ENCODE measurements at regions not wholly inside any gene's neighbourhood (a gene's known extent, or its start where the extent isn't known, plus 50 kb on each side); places are given as distances from the start of the nearest gene placed in this dataset.

DNA sequence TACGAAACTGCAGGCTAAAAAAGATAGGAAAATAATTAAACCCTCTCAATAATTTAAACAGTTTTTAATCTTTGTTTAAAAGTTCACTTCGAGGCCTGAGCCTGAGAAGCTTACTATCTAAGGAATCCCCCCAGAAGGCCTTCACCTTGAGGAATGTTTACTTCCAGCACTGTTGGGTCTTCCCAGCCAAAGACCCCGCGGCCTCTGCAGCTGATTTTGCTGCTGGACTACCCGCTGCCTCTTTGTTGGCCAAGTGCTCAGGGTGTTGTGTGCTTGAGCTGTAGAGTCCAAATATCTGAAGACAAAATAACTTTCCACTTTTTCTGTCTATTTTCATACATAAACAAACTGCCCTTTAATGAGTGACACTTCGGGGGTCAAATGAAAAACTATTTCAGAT, 292.7 kb downstream of the GLRX3 start:
- FAIRE-seq: no peak

DNA sequence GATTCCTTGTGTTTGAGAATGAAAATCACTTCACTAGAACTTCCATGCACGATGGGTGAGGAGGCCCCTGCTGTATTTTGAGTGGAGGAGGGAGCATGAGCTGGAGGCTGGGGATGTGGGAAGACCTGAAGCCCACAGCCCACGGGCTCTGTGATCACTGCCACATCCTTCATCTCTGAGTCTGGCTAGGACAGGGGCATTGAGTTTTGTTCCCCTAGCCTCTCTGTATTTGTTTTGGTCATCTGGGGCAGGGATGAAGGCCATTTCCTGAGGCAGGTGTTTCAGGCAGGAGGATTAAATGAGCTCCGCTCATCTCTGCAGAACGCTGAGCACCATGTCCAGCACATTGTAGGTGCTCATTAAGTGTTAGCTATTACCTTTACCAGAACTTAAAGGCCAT, 293.6 kb downstream of the GLRX3 start:
- DNase-seq (ENCODE audit: low spot score) (no peak), FAIRE-seq (no peak)

More for the DNA sequence above, 292.7 kb downstream of the GLRX3 start:
- DNase-seq (ENCODE audit: low spot score): no peak

DNA sequence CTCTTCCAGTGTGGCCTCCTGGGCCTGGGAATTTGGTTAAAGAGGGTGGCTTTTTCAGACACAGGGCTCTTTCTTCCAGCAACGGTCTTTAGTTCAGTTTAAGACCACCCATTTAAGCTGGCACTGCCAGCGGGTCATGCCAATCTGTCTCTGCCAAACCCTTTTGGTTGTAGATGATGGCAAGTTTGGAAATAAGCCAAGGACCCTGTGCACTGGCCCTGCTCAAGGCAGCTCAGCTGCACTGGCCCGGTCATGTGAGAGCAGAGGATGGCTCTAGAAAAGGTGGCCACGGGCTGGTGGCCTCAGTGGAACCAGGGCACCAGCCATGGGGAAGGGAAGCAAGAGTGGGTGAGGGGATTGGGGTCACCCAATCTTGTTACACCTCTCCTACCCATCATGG, 294.1 kb downstream of the GLRX3 start:
- DNase-seq (ENCODE audit: low spot score) (no peak), FAIRE-seq (no peak)

DNA sequence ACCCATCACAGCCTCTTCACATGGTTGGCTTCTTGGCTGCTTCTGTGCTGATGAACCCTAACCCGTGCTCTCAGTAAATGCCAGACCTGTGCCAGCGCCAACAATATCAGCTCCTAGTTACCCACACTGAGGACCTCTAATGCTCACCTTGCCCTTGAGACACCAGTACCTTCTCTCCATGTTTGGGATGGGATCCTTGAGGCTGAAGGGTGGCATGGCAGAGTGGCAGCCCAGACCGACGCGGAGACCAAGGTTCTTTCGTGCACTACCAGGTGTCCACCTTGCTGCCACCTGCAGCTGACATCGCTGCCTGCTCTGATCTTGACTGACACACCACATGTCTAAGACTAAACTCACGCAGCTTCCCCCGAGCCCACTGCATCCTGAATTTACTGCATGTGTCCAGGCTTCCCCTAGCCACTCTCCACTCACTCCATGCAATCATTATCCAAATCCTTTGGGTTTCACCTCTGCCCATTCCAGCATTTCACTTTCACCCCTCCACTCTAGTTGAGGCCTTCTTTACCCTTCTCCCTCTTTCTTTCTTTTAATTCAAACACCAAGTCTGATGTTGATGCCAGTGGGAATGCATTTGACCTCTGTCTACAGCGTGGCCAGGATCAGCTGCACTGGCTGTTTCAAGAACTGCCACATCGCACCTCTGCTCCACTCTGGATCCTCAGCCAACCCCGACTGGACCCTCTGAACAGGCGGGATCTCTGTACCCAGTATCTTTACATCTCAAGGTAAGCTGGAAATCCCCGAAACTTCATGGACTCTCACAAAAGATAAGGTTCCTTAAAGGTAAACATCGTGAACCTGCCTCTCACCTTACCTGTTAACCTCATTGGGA, 294.9 kb downstream of the GLRX3 start:
- DNase-seq (ENCODE audit: low spot score) (no peak), FAIRE-seq (no peak)

DNA sequence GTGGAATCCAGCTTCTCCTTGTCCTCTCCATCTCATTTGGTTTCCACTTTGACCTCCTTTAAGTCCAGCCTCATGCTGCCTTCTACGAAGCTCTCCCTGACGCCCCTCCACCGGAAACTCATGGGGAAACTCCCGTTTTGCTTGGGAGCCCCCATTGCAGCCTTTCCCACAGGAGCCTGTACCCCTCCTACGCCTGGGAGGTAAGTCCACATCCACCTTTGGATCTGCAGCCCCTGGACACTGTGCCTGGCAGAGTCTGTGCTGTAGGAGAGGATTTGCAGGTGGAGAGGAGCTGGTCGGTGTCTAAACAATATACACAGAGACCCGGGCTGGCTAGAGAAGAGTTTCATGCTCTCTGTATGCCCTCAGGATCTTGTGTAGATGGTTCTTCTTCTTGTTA, 296.1 kb downstream of the GLRX3 start:
- FAIRE-seq (no peak), DNase-seq (ENCODE audit: low spot score) (no peak)

DNA sequence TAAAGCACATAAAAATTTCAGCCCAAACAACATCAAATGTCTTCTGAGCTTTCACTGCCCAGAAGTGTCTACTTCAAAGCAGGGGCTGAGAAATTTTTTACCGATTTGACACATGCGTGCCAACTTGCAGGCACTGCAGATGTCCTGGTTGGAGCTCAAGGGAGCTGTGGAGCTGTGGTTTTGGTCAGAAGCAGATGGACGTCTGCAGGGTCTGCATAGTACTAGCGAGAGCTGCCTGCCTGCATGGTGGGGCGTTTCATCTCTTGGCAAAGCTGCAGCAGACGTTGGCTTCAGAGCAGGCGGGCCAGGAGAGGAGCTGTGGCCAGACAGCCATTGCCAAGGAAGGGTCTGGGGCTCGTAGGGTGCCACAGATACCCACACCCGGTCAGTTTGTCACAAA, 296.7 kb downstream of the GLRX3 start:
- DNase-seq (ENCODE audit: low spot score) (no peak), FAIRE-seq (no peak)

DNA sequence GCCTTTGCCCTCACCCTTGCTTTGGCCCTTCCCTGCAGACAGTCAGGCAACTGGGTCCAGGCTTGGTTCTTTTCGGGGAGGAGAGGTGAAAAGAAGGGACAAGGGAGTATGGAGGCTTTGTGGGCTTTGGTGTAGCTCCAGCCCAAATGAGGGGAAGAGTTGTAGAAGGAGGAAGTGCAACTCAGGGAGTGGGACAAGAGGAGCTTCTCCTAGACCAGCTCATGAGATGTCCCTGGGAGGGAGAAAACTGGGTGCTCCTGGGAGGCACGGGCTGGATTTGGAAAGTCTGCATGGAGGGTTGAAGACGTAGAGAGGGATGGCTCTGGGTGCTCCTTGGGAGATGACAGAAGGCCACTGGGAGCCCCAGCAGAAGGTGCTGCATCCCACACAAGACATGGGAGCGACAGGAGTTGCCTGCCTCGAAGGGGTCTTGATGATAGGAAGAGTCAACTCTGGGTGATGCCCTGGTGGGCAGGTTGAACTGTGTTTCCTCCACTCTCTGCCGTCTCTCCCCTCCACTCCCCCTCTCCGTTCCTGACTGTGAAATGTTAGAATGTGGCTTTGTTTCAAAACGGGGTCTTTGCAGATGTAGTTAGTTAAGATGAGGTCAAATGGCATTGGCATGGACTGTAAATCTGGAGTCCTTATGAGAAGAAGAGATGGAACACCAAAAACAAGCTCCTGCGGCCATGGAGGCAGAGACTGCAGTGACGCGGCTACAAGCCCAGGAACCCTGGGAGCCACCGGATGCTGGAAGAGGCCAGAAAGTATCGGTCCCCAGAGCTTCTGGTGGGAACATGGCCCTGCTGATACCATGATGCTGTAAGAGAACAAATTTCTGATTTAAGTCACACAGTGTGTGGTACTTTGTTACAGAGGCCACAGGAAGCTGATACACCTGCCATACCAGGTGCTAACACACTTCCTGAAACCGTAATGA, 298.5 kb downstream of the GLRX3 start:
- FAIRE-seq (no peak), DNase-seq (ENCODE audit: low spot score) (no peak)

DNA sequence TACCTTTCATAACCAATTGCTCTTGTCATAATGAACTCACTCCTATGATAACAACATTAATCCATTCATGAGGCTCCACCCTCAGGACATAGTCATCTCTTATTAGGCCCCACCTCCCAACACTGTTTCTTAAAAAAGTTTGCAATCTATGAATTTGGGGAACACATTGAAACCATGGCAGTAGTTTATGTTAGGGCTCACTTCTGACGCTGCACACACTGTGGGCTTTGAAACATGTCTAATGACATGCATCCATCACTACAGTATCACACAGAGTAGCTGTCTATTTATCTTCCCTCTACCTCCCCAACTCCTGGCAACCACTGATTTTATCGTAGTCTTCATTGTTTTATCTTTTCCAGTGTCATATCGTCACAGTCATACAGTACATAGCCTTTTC, 299.8 kb downstream of the GLRX3 start:
- FAIRE-seq (no peak), DNase-seq (ENCODE audit: low spot score) (no peak)

DNA sequence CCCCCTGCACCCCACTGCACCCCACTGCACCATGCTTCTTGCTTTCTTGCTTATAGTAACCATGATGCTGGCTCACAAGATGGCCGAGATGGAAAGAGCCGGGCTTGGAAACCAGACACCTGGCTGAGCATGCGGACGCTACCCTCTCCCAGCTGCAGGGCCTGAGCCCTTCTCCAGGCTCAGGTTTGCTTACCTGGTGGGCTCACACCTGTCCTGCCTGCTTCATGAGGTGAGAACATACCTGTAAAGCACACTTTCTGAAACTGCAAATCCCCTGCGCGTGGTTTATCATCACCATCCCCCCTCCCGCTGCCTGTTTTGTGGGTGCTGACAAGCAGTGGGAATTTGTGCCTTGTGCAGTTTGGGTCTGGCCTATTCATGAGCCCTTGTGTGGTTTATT, 302.7 kb downstream of the GLRX3 start:
- no peak for FAIRE-seq
- no peak for DNase-seq (ENCODE audit: low spot score)

DNA sequence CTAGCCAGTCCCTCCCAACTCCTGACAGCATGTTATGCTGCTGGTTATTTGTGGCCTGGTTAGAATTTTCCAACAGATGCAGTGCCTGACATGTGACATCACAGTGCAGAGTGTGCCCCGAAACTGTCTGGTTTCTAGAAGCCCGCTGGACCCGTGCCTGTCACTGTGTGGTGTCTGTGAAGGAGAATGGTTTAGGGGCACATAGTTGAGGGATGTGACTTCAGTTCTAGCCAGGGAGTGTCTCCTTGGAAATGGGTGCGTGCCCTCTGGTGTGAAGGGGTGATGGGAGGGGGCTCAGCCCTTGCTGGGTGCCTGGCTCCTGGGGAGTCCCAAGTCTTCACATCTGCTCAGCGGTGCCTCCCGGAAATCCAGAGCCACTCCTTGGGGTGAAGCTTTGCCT, 303.6 kb downstream of the GLRX3 start:
- no peak for DNase-seq (ENCODE audit: low spot score)
- FAIRE-seq: no peak

DNA sequence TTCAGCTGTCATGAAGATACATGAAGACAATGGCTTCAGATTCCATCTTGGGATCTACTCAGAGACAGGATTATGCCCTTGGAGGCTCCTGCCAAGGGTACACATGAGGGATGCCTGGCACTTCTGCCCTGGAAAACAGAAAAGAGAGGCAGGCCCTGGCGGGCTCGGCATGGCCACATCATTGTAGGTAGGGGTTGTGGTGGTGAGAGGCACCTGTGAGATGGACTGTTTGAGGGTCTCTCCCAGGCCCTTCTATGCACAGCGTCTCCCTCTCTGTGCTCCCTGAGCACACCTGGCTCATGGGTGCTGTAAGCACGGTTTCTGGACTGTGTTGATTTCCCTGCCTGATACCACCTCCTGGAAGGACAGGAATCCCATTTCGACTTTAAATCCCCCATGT, 304.3 kb downstream of the GLRX3 start:
- DNase-seq (ENCODE audit: low spot score) (no peak), FAIRE-seq (no peak)

DNA sequence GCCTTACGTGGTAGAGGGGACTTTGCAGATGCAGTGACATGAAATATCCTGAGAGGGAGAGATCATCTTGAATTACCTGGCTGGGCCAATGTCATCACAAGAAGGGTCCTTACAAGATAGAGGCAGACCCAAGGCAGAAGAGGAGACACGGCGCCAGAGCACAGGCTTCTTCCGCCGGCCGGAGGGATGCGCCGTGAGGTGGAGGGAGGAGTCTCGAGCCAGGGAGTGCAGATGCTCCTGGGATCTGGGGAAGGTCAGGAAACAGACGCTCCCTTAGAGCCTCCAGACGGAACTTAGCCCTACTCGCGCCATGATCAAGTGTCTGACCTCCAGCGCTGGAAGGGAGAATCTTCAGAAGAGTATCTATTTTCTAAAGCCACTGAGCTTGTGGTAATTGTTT, 304.8 kb downstream of the GLRX3 start:
- FAIRE-seq (no peak), DNase-seq (ENCODE audit: low spot score) (no peak)

DNA sequence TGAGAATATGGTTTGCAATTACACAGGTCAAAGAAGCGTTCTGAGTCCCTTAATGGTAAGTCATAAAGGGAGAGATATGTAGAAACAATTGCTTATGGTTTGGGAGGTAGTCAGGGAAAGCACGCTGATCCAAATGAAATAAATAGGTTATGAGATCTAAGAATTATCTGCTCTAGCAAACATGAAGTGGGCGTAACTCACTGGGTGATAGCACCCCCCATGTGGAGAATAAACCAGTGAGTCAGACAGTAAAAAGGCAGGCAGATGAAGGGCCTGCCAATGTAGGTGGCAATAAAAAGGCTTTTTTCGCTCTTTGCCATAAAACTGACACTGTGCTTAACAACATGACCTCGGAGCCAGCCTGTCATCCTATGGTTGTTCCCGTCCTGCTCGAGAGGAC, 306.9 kb downstream of the GLRX3 start:
- FAIRE-seq (no peak), DNase-seq (ENCODE audit: low spot score) (no peak)

DNA sequence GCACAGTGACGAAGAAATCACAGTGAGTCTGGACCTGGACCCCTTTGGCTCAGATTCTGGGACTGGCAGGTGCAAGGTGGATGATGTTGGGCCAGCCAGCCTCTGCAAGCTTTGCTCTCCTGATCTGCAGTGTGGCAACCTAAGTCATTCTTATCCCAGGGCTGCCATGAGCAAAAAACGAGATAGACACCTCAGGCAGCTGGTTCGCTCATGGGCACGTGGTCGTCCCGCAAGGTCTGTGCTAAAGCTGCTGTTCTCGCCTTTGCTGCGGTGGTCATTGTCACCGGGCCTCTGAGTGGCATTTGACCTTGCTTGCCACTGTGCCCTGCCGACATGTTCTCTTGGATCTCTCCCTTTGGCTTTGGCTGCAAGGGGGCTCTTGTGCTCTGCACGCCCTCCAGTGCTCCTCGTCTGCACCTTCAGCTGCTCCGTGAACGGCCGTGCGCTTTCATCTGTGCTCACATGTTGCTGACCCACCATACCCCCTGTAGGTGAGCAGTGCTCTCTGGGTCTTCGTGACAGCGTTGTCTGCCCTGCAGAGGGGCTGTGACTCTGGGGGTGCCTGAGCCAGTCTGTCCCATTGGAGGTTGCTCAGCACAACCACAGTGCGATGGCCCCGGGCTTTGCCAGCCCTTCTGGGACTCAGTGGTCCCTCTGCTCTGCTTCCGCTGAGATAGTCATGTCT, 317.0 kb downstream of the GLRX3 start:
- DNase-seq (ENCODE audit: low spot score) (no peak), FAIRE-seq (no peak)

DNA sequence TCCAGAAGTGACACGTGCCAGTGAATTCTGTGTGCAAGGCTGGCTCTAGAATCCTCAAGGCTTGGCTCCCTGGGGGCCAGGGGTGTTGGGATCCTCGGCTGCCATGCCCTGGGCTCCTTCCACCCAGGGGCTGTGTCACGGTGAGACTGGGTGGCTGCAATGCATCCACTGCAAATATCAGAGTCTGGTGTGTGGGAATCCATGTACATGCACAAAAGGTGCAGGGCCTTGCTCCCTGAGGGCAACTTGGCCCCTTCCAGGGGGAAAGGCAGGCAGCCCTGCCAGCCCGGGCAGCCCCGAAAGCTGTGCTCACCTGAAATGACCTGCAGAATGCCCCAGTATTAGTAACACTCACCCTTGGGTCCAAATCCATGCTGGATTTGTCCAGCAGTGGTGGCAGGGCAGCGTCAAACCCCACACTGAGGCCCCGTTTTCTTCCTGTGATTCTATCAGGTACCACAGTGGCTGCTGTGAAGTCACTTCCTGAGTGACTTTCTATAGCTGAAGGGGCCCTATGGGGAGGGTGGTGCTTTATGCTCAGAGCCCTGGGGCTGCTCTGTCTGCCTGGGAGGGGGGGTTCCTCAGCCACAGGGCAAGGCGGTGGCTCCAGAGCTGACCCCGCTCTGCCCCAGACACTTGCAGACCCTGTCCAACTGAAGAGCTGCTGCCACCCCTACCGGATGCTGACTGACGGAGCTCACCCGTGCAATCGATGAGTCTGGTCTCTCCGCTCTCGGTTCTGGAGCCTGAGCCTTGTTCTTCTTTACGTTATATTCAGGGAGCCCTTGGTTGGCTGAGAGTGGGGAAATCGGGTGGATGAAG, 317.7 kb downstream of the GLRX3 start:
- FAIRE-seq: no peak

DNA sequence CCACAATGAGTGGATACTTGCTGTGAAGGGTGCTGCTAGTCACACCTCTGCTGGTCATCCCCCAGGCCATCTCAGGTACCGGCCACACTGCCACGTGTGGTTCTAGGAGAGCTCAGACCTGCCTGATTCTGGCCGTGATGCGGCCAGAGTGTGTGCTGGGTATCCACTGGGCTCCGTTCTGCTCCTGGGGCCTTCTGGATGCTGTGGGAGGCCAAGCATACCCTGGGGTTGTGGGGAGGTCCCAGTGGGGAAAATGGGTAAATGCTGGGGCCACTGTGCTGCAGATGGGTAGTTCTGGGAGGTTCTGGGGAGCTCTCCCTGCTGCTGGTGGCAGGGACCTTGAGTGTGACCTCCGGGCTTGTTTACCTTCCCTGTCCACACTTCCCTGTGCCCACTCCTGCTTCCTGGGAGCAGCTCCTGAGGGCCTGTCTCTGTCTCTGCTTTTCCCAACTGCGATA, 318.4 kb downstream of the GLRX3 start:
- no peak for FAIRE-seq

More for the DNA sequence above, 317.7 kb downstream of the GLRX3 start:
- DNase-seq (ENCODE audit: low spot score): no peak

DNA sequence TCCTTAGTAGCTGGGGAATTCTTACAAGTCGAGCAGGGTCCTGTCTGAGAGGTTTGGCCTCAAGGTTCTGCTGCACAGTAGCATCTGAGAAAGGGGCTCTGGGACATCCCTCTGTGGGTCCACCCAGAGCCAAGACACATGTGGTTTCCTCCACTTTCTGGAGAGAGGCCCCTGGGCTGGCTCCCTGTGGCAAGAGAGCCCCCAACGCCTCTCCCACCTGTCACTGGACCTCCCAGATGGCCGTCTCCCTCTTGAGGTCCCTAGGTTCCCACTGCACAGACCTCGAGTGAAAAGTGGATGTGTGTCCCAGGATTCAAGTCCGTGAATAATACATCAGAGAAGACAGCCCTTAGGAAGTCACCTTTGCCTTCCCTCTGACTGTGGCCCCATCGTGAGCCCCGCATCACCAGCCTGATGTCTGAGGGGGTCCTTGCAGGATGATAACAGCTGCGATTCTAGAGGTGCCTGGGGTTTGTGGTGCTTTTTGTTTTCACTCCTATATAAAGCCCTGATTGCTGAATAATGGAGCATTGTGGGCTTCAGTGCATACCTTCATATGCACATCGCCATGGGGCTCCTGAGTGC, 319.0 kb downstream of the GLRX3 start:
- FAIRE-seq (no peak), DNase-seq (ENCODE audit: low spot score) (no peak)

More for the DNA sequence above, 318.4 kb downstream of the GLRX3 start:
- DNase-seq (ENCODE audit: low spot score): no peak

DNA sequence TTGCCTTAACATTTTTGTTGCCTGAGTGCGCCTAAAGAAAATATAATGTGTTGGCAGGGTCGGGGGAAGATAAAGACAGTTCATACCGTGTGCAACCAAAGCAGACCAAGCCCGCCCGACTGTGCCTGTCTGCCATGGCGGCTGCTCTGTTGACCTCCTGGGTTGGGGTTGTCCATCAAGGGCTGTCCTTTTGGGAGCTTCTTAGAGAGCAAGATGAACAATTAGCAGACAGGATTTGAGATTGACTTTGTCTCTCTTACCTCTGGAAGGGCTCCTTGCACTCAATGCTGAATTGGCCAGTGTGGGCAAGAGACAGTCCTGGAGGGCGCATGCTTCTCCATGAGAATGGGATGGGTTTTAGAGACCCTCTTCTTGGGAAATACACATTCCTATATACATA, 319.6 kb downstream of the GLRX3 start:
- DNase-seq (ENCODE audit: low spot score) (no peak), FAIRE-seq (no peak)

DNA sequence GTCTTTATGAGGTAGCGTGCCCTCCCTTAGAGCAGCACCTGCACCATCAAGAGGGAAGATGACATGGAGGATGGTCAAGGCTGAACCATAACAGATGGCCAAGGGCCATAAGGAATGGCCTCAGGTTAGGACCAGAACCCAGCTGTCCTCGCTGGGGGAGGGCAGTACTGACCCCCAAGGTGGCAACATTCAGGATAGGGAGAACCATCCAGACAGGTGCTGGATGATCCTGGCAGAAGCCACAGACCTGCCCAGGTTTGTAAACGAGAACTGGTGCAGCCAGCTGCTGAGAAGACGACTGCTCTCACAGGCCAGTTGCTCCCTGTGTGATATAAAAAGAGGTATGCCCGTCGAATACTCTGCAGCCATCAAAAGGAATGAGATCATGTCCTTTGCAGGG, 320.4 kb downstream of the GLRX3 start:
- DNase-seq (ENCODE audit: low spot score) (no peak), FAIRE-seq (no peak)

DNA sequence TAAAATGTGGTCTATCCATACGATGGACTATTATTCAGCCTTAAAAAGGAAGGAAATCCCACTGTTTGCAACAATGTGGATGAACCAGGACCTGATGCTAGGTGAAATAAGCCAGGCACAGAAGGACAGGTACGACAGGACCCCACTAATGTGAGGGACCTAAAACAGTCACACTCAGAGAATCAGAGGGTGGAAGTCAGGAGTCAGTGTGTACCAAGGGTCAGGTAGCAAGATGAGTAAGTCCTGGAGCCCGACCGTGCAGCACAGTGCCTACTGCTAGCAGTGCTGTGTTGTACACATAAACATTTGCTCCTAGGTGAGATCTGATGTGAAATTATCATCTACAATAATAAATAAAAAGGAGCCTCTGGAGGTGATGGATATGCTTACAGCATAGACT, 322.3 kb downstream of the GLRX3 start:
- DNase-seq (ENCODE audit: low spot score): no peak
- no peak for FAIRE-seq

DNA sequence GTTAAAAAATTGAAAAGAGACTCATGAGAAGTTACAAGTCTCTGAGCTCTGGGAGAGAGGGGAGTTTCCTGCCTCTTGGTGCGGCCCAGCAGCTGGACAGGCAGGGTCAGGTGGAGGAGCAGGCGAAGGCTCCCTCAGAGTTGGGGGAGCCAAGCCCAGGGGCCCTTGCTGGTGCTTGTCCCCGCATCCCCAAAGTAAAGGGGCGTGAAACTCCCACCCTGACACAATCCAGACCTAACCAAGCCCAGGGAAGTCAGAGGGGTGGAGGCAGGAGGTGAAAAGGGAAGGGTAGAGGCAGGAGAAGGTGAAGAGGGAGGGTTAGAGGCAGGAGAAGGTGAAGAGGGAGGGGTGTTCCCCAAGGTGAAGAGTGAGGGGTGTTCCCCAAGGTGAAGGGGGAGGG, 322.8 kb downstream of the GLRX3 start:
- no peak for FAIRE-seq
- no peak for DNase-seq (ENCODE audit: low spot score)
